Activated CD8-positive, alpha-beta memory T cell treated with anti-CD3 and anti-CD28 coated beads for 36 hours (primary cell): ENCODE measurements at regions not wholly inside any gene's neighbourhood (a gene's known extent, or its start where the extent isn't known, plus 50 kb on each side); places are given as distances from the start of the nearest gene placed in this dataset.

Experiments
- CTCF ChIA-PET: fragments of 350-600 bp; sonication (Branson Sonifier 250); formaldehyde crosslinking; loops from one replicate; lab custom pipeline; 2021; ENCODE audit warnings: antibody characterized with exemption; lab: Charles Lee
- POLR2A ChIA-PET: fragments of 350-600 bp; sonication (Branson Sonifier 250); formaldehyde crosslinking; loops from one replicate; lab custom pipeline; 2021; ENCODE audit warnings: antibody characterized with exemption; lab: Charles Lee

- CTCF ChIA-PET: no interaction called here
Observed at GRCh38 chr10:36366065-36366464, 724.0 kb upstream of the FZD8 start.

GRCh38 chr10:36362257-36362656, 720.2 kb upstream of the FZD8 start:
- POLR2A ChIA-PET: no interaction called here
- CTCF ChIA-PET: no interaction called here

More at GRCh38 chr10:36366065-36366464, 724.0 kb upstream of the FZD8 start:
- POLR2A ChIA-PET: no interaction called here

- POLR2A ChIA-PET: no interaction called here
- CTCF ChIA-PET: no interaction called here
Observed at GRCh38 chr10:36358736-36359135, 716.6 kb upstream of the FZD8 start.

GRCh38 chr10:36354633-36355032, 712.5 kb upstream of the FZD8 start:
- ChIA-PET POLR2A (no interaction called here), CTCF (no interaction called here)

- POLR2A ChIA-PET: no interaction called here
Observed at GRCh38 chr10:36351159-36351558, 709.1 kb upstream of the FZD8 start.

GRCh38 chr10:36349445-36350078, 707.5 kb upstream of the FZD8 start:
- ChIA-PET POLR2A (no interaction called here), CTCF (no interaction called here)

More at GRCh38 chr10:36351159-36351558, 709.1 kb upstream of the FZD8 start:
- CTCF ChIA-PET: no interaction called here

- ChIA-PET POLR2A (no interaction called here), CTCF (no interaction called here)
Observed at GRCh38 chr10:36345807-36346206, 703.7 kb upstream of the FZD8 start.

GRCh38 chr10:36345175-36345533, 703.1 kb upstream of the FZD8 start:
- POLR2A ChIA-PET: no interaction called here

GRCh38 chr10:36344240-36345174, 702.4 kb upstream of the FZD8 start:
- POLR2A ChIA-PET: no interaction called here

More at GRCh38 chr10:36345175-36345533, 703.1 kb upstream of the FZD8 start:
- CTCF ChIA-PET: no interaction called here

GRCh38 chr10:36342781-36343180, 700.7 kb upstream of the FZD8 start:
- POLR2A ChIA-PET: no interaction called here
- CTCF ChIA-PET: no interaction called here

More at GRCh38 chr10:36344240-36345174, 702.4 kb upstream of the FZD8 start:
- CTCF ChIA-PET: no interaction called here

GRCh38 chr10:36341471-36341870, 699.4 kb upstream of the FZD8 start:
- CTCF ChIA-PET: no interaction called here
- POLR2A ChIA-PET: no interaction called here

- ChIA-PET CTCF (no interaction called here), POLR2A (no interaction called here)
Observed at GRCh38 chr10:36336315-36336714, 694.2 kb upstream of the FZD8 start.

- POLR2A ChIA-PET: no interaction called here
- CTCF ChIA-PET: no interaction called here
Observed at GRCh38 chr10:36333446-36333845, 691.4 kb upstream of the FZD8 start.

- ChIA-PET POLR2A (no interaction called here), CTCF (no interaction called here)
Observed at GRCh38 chr10:36332926-36333325, 690.8 kb upstream of the FZD8 start.

- ChIA-PET POLR2A (no interaction called here), CTCF (no interaction called here)
Observed at GRCh38 chr10:36331121-36331520, 689.0 kb upstream of the FZD8 start.

GRCh38 chr10:36325815-36326214, 683.7 kb upstream of the FZD8 start:
- CTCF ChIA-PET: no interaction called here
- POLR2A ChIA-PET: no interaction called here

- ChIA-PET CTCF (no interaction called here), POLR2A (no interaction called here)
Observed at GRCh38 chr10:36324831-36325230, 682.7 kb upstream of the FZD8 start.

- POLR2A ChIA-PET: no interaction called here
- CTCF ChIA-PET: no interaction called here
Observed at GRCh38 chr10:36313142-36313541, 671.0 kb upstream of the FZD8 start.

GRCh38 chr10:36303896-36304295, 661.8 kb upstream of the FZD8 start:
- POLR2A ChIA-PET: no interaction called here
- CTCF ChIA-PET: no interaction called here

- POLR2A ChIA-PET: no interaction called here
- CTCF ChIA-PET: no interaction called here
Observed at GRCh38 chr10:36302086-36302485, 660.0 kb upstream of the FZD8 start.

- ChIA-PET CTCF (no interaction called here), POLR2A (no interaction called here)
Observed at GRCh38 chr10:36301539-36301938, 659.4 kb upstream of the FZD8 start.
